ENCODE measurements at regions not wholly inside any gene's neighbourhood (a gene's known extent, or its start where the extent isn't known, plus 50 kb on each side); places are given as distances from the start of the nearest gene placed in this dataset.

DNA sequence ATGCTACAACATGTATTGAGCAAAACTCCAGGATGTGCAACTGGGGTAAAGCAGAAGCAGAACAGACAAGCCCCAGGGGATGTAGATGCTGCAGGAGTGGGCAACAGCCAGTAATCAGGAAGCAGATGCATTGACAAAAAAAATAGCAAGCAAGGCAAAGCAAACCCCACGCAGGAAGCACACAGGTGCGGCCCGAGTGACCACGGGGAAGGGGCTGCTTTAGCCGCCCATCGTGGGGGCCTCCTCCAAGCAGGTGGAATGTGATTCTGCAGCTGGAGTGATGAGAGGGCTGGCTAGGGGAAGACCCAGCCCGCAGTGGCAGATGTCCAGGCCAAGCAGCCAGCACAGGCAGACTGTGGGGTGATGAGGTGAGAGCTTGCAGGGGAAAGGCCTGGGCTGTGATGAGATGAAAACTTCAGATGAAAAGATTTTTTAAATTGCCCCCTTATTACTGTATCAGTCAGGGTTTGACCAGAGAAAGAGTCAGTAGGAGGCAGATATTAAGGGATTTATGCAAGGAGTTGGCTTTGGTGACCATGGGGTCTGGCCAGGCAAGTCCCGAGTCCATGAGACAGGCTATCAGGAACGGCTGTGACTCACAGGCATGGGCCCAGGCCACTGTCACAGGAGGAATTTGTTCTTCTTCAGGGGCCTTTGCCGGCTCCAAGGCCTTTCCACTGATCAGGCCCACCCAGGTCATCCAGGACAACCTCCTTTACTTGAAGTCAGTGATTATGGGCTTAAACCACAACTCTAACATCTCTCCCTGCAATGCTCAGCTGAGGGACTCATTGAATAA, 207.6 kb downstream of the ANKRD60 start:
- TF ChIP-seq CTCF (IDR thresholded peaks at IDR 0.05; ENCODE audit: insufficient read depth, low read depth, low read length), result no peak
- DNase-seq (ENCODE audit: low read depth), result no peak
- no peak overlapping the region for H3K4me3 ChIP-seq (ENCODE audit: low read depth, low read length)

- no peak for DNase-seq (ENCODE audit: low read depth)
- H3K4me3 ChIP-seq (ENCODE audit: low read depth, low read length), result no peak overlapping the region
- no peak for TF ChIP-seq CTCF (IDR thresholded peaks at IDR 0.05; ENCODE audit: insufficient read depth, low read depth, low read length)
These were observed 208.4 kb downstream of the ANKRD60 start for GRCh38 chr20:58019850-58020625.

GRCh38 chr20:58019027-58019849, 209.2 kb downstream of the ANKRD60 start:
- TF ChIP-seq CTCF (IDR thresholded peaks at IDR 0.05; ENCODE audit: insufficient read depth, low read depth, low read length), result no peak
- peak; percentile 14 for DNase-seq (ENCODE audit: low read depth)

DNA sequence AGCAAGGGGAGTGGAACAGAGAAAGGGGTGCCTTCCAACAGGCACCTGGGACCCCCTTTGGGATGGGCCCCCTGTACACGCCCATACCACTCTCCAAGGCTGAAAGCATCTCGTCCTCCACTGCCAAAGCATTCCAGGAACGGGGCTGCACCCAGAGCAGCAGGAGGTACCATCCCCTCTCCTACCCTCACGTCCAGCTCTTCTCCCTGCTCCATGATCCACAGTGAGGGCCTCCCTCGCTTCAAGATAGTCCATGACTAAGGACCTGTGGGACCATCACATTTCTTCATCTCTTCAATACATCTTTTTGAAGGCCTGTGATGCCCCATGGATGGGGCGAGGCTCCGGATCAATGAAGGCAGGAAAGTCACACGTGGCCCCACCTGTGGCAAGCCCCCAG, 209.9 kb downstream of the ANKRD60 start:
- no peak overlapping the region for H3K4me3 ChIP-seq (ENCODE audit: low read depth, low read length)
- no peak for TF ChIP-seq CTCF (IDR thresholded peaks at IDR 0.05; ENCODE audit: insufficient read depth, low read depth, low read length)
- DNase-seq (ENCODE audit: low read depth), result no peak

More at GRCh38 chr20:58019027-58019849, 209.2 kb downstream of the ANKRD60 start:
- H3K4me3 ChIP-seq (ENCODE audit: low read depth, low read length), result no peak overlapping the region

DNA sequence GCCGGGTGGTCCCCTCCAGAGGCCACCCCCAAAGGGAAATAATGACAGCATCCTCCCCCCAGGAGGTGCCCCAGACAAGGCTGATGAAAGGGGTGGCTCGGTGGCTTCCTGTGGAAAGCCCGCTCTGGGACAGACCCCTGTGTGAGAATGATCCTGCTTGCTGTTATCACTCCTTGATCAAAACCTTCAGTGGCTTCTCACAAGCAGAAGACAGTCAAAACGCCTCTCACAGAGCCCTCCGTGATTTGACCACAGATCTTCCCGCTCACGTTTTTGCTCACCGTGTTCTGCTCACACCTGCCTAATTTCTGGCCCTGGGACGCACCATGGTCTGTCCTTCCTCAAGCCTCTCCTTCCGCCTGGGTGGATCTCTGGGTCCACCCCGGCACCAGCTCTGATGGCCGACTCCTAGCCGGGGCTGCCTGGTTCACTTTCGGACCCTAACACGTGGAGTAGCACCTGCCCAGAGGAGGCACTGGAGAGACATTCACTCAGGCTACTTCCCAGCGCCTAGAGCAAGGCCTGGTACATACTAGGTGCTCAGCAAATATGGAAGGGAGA, 210.4 kb downstream of the ANKRD60 start:
- H3K4me3 ChIP-seq (ENCODE audit: low read depth, low read length), result no peak overlapping the region
- no peak for TF ChIP-seq CTCF (IDR thresholded peaks at IDR 0.05; ENCODE audit: insufficient read depth, low read depth, low read length)
- DNase-seq (ENCODE audit: low read depth), result no peak

DNA sequence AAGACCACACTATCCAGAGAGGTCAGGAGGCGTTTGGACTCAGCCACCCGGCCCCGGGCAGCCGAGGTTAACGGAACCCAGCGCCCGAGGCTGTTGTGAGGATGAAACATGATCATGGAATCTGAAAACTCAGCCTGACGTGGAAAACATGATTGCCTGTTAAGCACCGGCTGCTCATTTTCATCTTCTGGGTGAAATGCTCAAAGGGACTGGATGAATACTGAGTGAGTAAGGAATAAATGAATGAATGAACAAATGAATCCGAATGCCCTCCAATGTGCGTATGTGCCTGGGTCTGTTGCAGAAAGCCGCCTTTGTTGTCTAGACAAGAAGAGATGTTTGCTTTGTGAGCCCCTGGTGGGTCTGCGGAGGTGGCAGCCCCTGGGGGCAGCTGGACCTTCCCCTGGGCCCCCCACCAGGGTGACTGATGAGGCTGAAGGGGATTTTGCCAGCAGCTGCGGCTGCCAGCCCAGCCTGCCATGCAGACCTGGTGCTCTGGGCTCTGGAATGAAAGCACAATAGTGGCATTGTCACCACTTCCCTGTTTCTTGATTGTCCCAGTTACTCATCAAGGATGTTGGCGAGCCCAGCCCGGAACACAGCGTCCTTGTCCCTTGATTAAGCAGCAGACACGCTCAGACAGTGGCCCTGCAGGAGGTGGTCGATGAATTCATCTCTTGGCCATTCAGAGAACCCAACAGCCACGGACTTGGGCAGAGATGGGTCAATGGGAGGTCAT, 211.1 kb downstream of the ANKRD60 start:
- DNase-seq (ENCODE audit: low read depth), result peak; percentile 44
- no peak overlapping the region for H3K4me3 ChIP-seq (ENCODE audit: low read depth, low read length)

More for the DNA sequence above, 211.1 kb downstream of the ANKRD60 start:
- TF ChIP-seq CTCF (IDR thresholded peaks at IDR 0.05; ENCODE audit: insufficient read depth, low read depth, low read length), result no peak
